ENCODE measurements at regions not wholly inside any gene's neighbourhood (a gene's known extent, or its start where the extent isn't known, plus 50 kb on each side); places are given as distances from the start of the nearest gene placed in this dataset.
A peak's percentile ranks its signal among the peaks of the same experiment; 100 is the strongest.

GRCh38 chr13:39874331-39875053 is 219.0 kb downstream of the COG6 start:
- no peak overlapping the region for H3K27ac ChIP-seq
- TF ChIP-seq CTCF (conservative IDR thresholded peaks at IDR 0.05): no peak

- no peak for TF ChIP-seq CTCF (conservative IDR thresholded peaks at IDR 0.05)
- peak overlapping the region; percentile 41 for H3K27ac ChIP-seq
These were observed 219.9 kb downstream of the COG6 start for GRCh38 chr13:39875111-39875987.

GRCh38 chr13:39876258-39876657 is 220.8 kb downstream of the COG6 start:
- peak overlapping the region; percentile 41 for H3K27ac ChIP-seq
- TF ChIP-seq CTCF (conservative IDR thresholded peaks at IDR 0.05): no peak

GRCh38 chr13:39877134-39877533 is 221.7 kb downstream of the COG6 start:
- H3K27ac ChIP-seq: peak overlapping the region; percentile 41
- TF ChIP-seq CTCF (conservative IDR thresholded peaks at IDR 0.05): no peak

GRCh38 chr13:39879286-39880035 is 224.0 kb downstream of the COG6 start:
- no peak overlapping the region for H3K27ac ChIP-seq
- TF ChIP-seq CTCF (conservative IDR thresholded peaks at IDR 0.05): no peak

- H3K27ac ChIP-seq: no peak overlapping the region
- TF ChIP-seq CTCF (conservative IDR thresholded peaks at IDR 0.05): no peak
These were observed 225.9 kb downstream of the COG6 start for GRCh38 chr13:39881383-39881782.

- H3K27ac ChIP-seq: no peak overlapping the region
- no peak for TF ChIP-seq CTCF (conservative IDR thresholded peaks at IDR 0.05)
These were observed 226.4 kb downstream of the COG6 start for GRCh38 chr13:39881887-39882286.

All from VCaP (cell line).